Neuronal stem cell (in vitro differentiated cells): ENCODE measurements at regions not wholly inside any gene's neighbourhood (a gene's known extent, or its start where the extent isn't known, plus 50 kb on each side); places are given as distances from the start of the nearest gene placed in this dataset.

ENCODE experiments used
- DNase-seq: peaks from one replicate; pipeline ENCODE4 v3.0.0-alpha.2; 2013; ENCODE audit warnings: low spot score
- H2AFZ ChIP-seq: one replicate; pipeline ENCODE4 v1.6.1; 2013; ENCODE audit warnings: mild to moderate bottlenecking, low read length, inconsistent platforms
- H2AK5ac ChIP-seq: 2 replicates; pipeline ENCODE4 v1.6.1; 2013; ENCODE audit warnings: low read depth, mild to moderate bottlenecking, inconsistent platforms, low read length, moderate library complexity, mixed read lengths
- H2BK120ac ChIP-seq: 2 replicates; pipeline ENCODE4 v1.6.1; 2013; ENCODE audit warnings: low read depth, mild to moderate bottlenecking, inconsistent platforms, low read length, moderate library complexity, mixed read lengths
- H2BK12ac ChIP-seq: one replicate; pipeline ENCODE4 v1.6.1; 2013; ENCODE audit warnings: low read length, inconsistent platforms
- H2BK15ac ChIP-seq: 2 replicates; pipeline ENCODE4 v1.6.1; 2013; ENCODE audit warnings: mild to moderate bottlenecking, low read length, inconsistent platforms, mixed read lengths
- H2BK5ac ChIP-seq: one replicate; pipeline ENCODE4 v1.6.1; 2013; ENCODE audit warnings: inconsistent platforms, mild to moderate bottlenecking, low read length, moderate library complexity
- H3K14ac ChIP-seq: one replicate; pipeline ENCODE4 v1.6.1; 2013; ENCODE audit warnings: low read length, inconsistent platforms
- H3K18ac ChIP-seq: 2 replicates; pipeline ENCODE4 v1.6.1; 2013; ENCODE audit warnings: low read length, inconsistent platforms
- H3K23ac ChIP-seq: 2 replicates; pipeline ENCODE4 v1.6.1; 2013; ENCODE audit warnings: low read depth, mild to moderate bottlenecking, mixed read lengths, low read length, inconsistent platforms; ENCODE audit not compliant: poor library complexity
- H3K27ac ChIP-seq: replicated peaks from 3 replicates; pipeline ENCODE4 v1.5.1; 2013; ENCODE audit warnings: low read length, inconsistent platforms
- H3K27me3 ChIP-seq, 3 experiments: 2 replicates each; pipeline ENCODE4 v1.6.1; 2013; ENCODE audit warnings: low read length in 3 of 3, mild to moderate bottlenecking in 2 of 3, inconsistent platforms in 1 of 3, low read depth in 1 of 3, mixed read lengths in 1 of 3, moderate library complexity in 1 of 3; ENCODE audit not compliant: control insufficient read depth in 3 of 3, insufficient read depth in 3 of 3
- H3K36me3 ChIP-seq, 2 donors: replicated peaks in 1 of 2; 2 replicates each; pipeline ENCODE4 v1.6.1; 2013; ENCODE audit warnings: low read length in 2 of 2; ENCODE audit not compliant: control insufficient read depth in 2 of 2, insufficient read depth in 2 of 2
- H3K4ac ChIP-seq: 2 replicates; pipeline ENCODE4 v1.6.1; 2013; ENCODE audit warnings: inconsistent platforms, mild to moderate bottlenecking, low read length, moderate library complexity
- H3K4me1 ChIP-seq, 2 donors: 1 replicate in 1 of 2; 2 replicates in 1 of 2; pipeline ENCODE4 v1.6.1; 2013; ENCODE audit warnings: low read length in 2 of 2, low read depth in 1 of 2; ENCODE audit not compliant: control insufficient read depth in 2 of 2, insufficient read depth in 1 of 2
- H3K4me2 ChIP-seq: one replicate; pipeline ENCODE4 v1.6.1; 2013; ENCODE audit warnings: mild to moderate bottlenecking, low read length, inconsistent platforms; ENCODE audit not compliant: insufficient read depth, poor library complexity, severe bottlenecking
- H3K4me3 ChIP-seq, 2 donors: 2 replicates each; pipeline ENCODE4 v1.5.1; 2013; ENCODE audit warnings: low read length in 2 of 2, mild to moderate bottlenecking in 2 of 2, inconsistent platforms in 1 of 2, moderate library complexity in 1 of 2
- H3K79me1 ChIP-seq: one replicate; pipeline ENCODE4 v1.6.1; 2013; ENCODE audit warnings: low read depth, mild to moderate bottlenecking, inconsistent platforms, low read length, moderate library complexity
- H3K9ac ChIP-seq: one replicate; pipeline ENCODE4 v1.6.1; 2013; ENCODE audit warnings: mild to moderate bottlenecking, low read depth, low read length, inconsistent platforms; ENCODE audit not compliant: poor library complexity
- H3K9me3 ChIP-seq, 2 donors: replicated peaks in 1 of 2; 2 replicates each; pipeline versions ENCODE3 to v1.6.1; 2013; ENCODE audit warnings: low read length in 2 of 2, mild to moderate bottlenecking in 2 of 2, inconsistent platforms in 1 of 2, low read depth in 1 of 2, mixed read lengths in 1 of 2, moderate library complexity in 1 of 2; ENCODE audit not compliant: control insufficient read depth in 2 of 2, insufficient read depth in 1 of 2
- H4K8ac ChIP-seq: one replicate; pipeline ENCODE4 v1.6.1; 2013; ENCODE audit warnings: low read depth, mild to moderate bottlenecking, inconsistent platforms, low read length, moderate library complexity
- H4K91ac ChIP-seq: one replicate; pipeline ENCODE4 v1.6.1; 2013; ENCODE audit warnings: low read length, low read depth, mild to moderate bottlenecking, inconsistent platforms; ENCODE audit not compliant: poor library complexity
- WGBS, 2 donors: extraction: QIAGEN DNeasy Blood & Tissue Kit; methylation state at CpG; one replicate each; pipeline ENCODE4 v1.1.7; 2013; ENCODE audit warnings: missing lambda C conversion rate in 2 of 2, mixed read lengths in 1 of 2; ENCODE audit not compliant: insufficient read length in 2 of 2, insufficient replicate concordance in 1 of 2; ENCODE audit errors: extremely low coverage in 2 of 2; 5-methylcytosine and 5-hydroxymethylcytosine counted together

DNA sequence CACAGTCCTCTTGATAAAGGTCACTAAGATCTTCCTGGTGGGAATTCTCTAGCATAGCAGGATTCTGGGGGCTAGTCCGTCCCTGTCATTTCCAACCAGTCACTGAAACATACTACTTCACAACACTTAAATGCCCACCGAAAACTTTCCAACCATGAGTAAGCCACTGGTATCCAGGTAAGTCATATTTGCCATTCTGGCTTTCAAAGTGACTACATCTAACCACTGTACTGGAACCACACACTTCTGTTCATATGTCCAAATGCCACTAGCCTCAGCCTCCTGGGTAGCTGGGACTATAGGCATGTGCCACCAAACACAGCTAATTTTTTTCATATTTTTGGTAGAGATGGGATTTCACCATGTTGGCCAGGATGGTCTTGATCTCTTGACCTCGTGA lies 64.3 kb upstream of the VANGL1 start:
- H3K36me3 ChIP-seq = no peaks in the 10 kb centered on the region
- no peaks in the 10 kb centered on the region for H3K79me1 ChIP-seq
- no peak overlapping the region for H3K14ac ChIP-seq
- H3K18ac ChIP-seq = no peak overlapping the region
- no peak overlapping the region for H4K8ac ChIP-seq
- H4K91ac ChIP-seq = no peak overlapping the region
- H2BK12ac ChIP-seq = no peak overlapping the region
- DNase-seq = no peak
- H3K27me3 ChIP-seq = no peaks in the 10 kb centered on the region
- H3K23ac ChIP-seq = no peak overlapping the region
- no peak overlapping the region for H3K4ac ChIP-seq
- H2BK15ac ChIP-seq = no peak overlapping the region
- no peak overlapping the region for H3K4me2 ChIP-seq
- H3K4me3 ChIP-seq = no peak overlapping the region
- H2AFZ ChIP-seq = no peak overlapping the region
- no peak overlapping the region for H3K9ac ChIP-seq
- H2AK5ac ChIP-seq = no peak overlapping the region
- H2BK5ac ChIP-seq = no peak overlapping the region
- no peaks in the 10 kb centered on the region for H3K9me3 ChIP-seq
- no CpG with 5 or more reads among the region's 3 CpGs for WGBS, 2 donors
- H2BK120ac ChIP-seq = no peak overlapping the region
- H3K27ac ChIP-seq = no peak overlapping the region
- H3K4me1 ChIP-seq = no peaks in the 10 kb centered on the region

DNA sequence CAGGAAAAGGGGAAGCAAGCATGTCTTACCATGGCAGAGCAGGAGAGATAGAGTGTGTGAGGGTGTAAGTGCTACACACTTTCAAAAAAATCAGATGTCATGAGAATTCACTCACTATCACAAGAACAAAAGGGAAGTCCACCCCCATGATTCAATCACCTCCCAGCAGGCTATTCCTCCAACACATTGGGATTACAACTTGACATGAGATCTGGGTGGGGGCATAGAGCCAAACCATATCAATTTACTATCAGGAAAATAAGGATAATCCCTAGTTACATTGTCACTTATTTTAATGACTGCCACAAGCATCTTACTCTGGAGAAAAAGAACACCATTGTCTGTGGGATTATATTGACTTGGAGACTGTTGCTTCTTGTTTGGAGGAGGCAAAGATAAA lies 66.1 kb upstream of the VANGL1 start:
- Histone ChIP-seq H4K91ac (no peak overlapping the region), H2BK5ac (no peak overlapping the region), H3K27me3 (no peaks in the 10 kb centered on the region), H2AK5ac (no peak overlapping the region), H3K9me3 (no peaks in the 10 kb centered on the region), H3K18ac (no peak overlapping the region), H3K27ac (no peak overlapping the region), H3K4me3 (no peak overlapping the region), H2AFZ (no peak overlapping the region), H3K4me1 (no peaks in the 10 kb centered on the region), H2BK15ac (no peak overlapping the region), H4K8ac (no peak overlapping the region), H3K36me3 (no peaks in the 10 kb centered on the region), H2BK12ac (no peak overlapping the region), H3K9ac (no peak overlapping the region), H3K79me1 (no peaks in the 10 kb centered on the region), H3K23ac (no peak overlapping the region), H3K4ac (no peak overlapping the region), H2BK120ac (no peak overlapping the region), H3K14ac (no peak overlapping the region), H3K4me2 (no peak overlapping the region)
- no peak for DNase-seq

DNA sequence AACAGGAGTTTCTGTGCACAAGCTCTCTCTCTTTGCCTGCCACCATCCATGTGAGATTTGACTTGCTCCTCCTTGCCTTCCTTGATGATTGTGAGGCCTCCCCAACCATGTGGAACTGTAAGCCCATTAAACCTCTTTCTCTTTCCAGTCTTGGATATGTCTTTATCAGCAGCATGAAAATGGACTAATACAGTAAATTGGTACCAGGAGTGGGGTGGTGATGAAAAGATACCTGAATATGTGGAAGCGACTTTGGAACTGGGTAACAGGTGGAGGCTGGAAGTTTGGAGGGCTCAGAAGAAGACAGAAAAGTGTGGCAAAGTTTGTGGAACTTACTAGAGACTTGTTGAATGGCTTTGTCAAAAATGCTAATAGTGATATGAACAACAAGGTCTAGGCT lies 69.1 kb upstream of the VANGL1 start:
- no peak for DNase-seq
- H2BK12ac ChIP-seq = no peak overlapping the region
- no peaks in the 10 kb centered on the region for H3K27me3 ChIP-seq
- no peak overlapping the region for H3K23ac ChIP-seq
- WGBS, 2 donors = no CpG with 5 or more reads among the region's 1 CpG
- H3K4me2 ChIP-seq = no peak overlapping the region
- H3K18ac ChIP-seq = no peak overlapping the region
- H3K9me3 ChIP-seq = peaks cover 0 to 2% of the 10 kb centered on the region in 2 donors
- H2BK5ac ChIP-seq = no peak overlapping the region
- H2BK15ac ChIP-seq = no peak overlapping the region
- H3K9ac ChIP-seq = no peak overlapping the region
- H2AK5ac ChIP-seq = no peak overlapping the region
- no peak overlapping the region for H2AFZ ChIP-seq
- H3K4me1 ChIP-seq = no peaks in the 10 kb centered on the region
- no peak overlapping the region for H3K14ac ChIP-seq
- H3K4ac ChIP-seq = no peak overlapping the region
- H4K8ac ChIP-seq = no peak overlapping the region
- no peak overlapping the region for H3K27ac ChIP-seq
- H3K36me3 ChIP-seq = no peaks in the 10 kb centered on the region
- no peak overlapping the region for H2BK120ac ChIP-seq
- H3K4me3 ChIP-seq = no peak overlapping the region
- no peak overlapping the region for H4K91ac ChIP-seq
- no peaks in the 10 kb centered on the region for H3K79me1 ChIP-seq

DNA sequence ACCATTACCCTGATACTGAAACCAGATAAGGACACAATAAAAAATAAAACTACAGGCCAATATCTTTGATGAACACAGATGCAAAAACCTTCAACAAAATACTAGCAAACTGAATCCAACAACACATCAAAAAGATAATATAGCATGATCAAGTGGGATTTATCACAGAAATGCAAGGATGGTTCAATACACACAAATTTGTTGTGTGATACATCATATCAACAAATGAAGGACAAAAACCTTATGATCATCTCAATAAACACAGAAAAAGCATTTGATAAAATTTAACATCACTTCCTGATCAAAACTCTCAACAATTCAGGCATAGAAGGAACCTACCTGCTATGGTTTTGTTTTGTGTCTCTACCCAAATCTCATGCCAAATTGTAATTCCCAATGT lies 74.3 kb upstream of the VANGL1 start:
- H2BK12ac ChIP-seq = no peak overlapping the region
- no peak overlapping the region for H2BK5ac ChIP-seq
- no peak overlapping the region for H3K9ac ChIP-seq
- H2BK120ac ChIP-seq = no peak overlapping the region
- H3K23ac ChIP-seq = no peak overlapping the region
- H2AK5ac ChIP-seq = no peak overlapping the region
- no peak overlapping the region for H3K27ac ChIP-seq
- H3K27me3 ChIP-seq = peaks cover 0 to 9% (median 0%) of the 10 kb centered on the region in 3 experiments
- H3K36me3 ChIP-seq = no peaks in the 10 kb centered on the region
- no peak overlapping the region for H3K4ac ChIP-seq
- H3K79me1 ChIP-seq = no peaks in the 10 kb centered on the region
- no peak overlapping the region for H4K8ac ChIP-seq
- no peak overlapping the region for H4K91ac ChIP-seq
- no peak overlapping the region for H3K14ac ChIP-seq
- no peak overlapping the region for H3K4me3 ChIP-seq
- no peak overlapping the region for H2AFZ ChIP-seq
- H3K4me2 ChIP-seq = no peak overlapping the region
- H3K9me3 ChIP-seq = peaks cover 0 to 2% of the 10 kb centered on the region in 2 donors
- no peak overlapping the region for H3K18ac ChIP-seq
- no peak overlapping the region for H2BK15ac ChIP-seq
- DNase-seq = no peak
- no peaks in the 10 kb centered on the region for H3K4me1 ChIP-seq
